ENCODE measurements at regions not wholly inside any gene's neighbourhood (a gene's known extent, or its start where the extent isn't known, plus 50 kb on each side); places are given as distances from the start of the nearest gene placed in this dataset.

- no peaks in the 10 kb centered on the region for H3K4me1 Mint-ChIP-seq (ENCODE audit: low read depth in 2 of 2)
- no peaks in the 10 kb centered on the region for H3K27me3 Mint-ChIP-seq
- ATAC-seq: no peak
- no peak for DNase-seq (ENCODE audit: low spot score)
- H3K9me3 Mint-ChIP-seq: peaks cover 5% of the 10 kb centered on the region
- no peak overlapping the region for H3K27ac Mint-ChIP-seq
- H3K4me3 Mint-ChIP-seq: no peak overlapping the region
- no peaks in the 10 kb centered on the region for H3K36me3 Mint-ChIP-seq
Observed at GRCh38 chr4:137083571-137084135, 448.6 kb downstream of the PCDH18 start.

- Mint-ChIP-seq H3K9me3 (peaks cover 9% of the 10 kb centered on the region), H3K27me3 (no peaks in the 10 kb centered on the region), H3K36me3 (no peaks in the 10 kb centered on the region), H3K27ac (no peak overlapping the region), H3K4me3 (no peak overlapping the region), H3K4me1 (ENCODE audit: low read depth in 2 of 2) (no peaks in the 10 kb centered on the region)
- ATAC-seq (no peak), DNase-seq (ENCODE audit: low spot score) (no peak)
Observed at GRCh38 chr4:137082061-137082460, 450.2 kb downstream of the PCDH18 start.

DNA sequence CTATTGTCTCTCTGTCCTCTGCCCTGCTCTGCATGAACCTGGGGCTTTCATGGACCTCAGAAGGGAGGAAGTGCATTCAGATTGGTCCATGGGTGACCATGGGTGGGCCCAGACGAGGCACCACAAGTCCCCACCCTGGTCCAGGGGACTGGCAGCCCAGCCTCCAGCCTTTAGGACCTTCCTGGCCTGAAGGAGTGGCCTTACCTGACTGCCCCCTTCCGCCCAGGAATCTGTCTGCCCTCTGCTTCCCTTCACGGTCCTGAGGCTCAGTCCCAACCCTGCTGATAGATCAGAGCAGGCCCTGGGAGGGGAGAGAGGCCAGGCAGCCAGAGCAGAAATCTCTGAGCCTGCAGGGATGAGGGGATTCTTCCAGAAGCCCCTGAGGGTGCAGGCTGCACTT is 455.4 kb downstream of the PCDH18 start:
- no peak overlapping the region for H3K4me3 Mint-ChIP-seq
- no peak overlapping the region for H3K27ac Mint-ChIP-seq
- DNase-seq (ENCODE audit: low spot score) (no peak), ATAC-seq (peak in 1 of 2 donors; percentile 28)
- H3K27me3 Mint-ChIP-seq: no peaks in the 10 kb centered on the region
- no peaks in the 10 kb centered on the region for H3K4me1 Mint-ChIP-seq (ENCODE audit: low read depth in 2 of 2)
- H3K36me3 Mint-ChIP-seq: no peaks in the 10 kb centered on the region
- peaks cover 20% of the 10 kb centered on the region for H3K9me3 Mint-ChIP-seq

GRCh38 chr4:137075586-137075985 is 456.7 kb downstream of the PCDH18 start:
- H3K27me3 Mint-ChIP-seq: no peaks in the 10 kb centered on the region
- peaks cover 16% of the 10 kb centered on the region for H3K9me3 Mint-ChIP-seq
- ATAC-seq (no peak), DNase-seq (ENCODE audit: low spot score) (no peak)
- H3K36me3 Mint-ChIP-seq: no peaks in the 10 kb centered on the region
- no peak overlapping the region for H3K4me3 Mint-ChIP-seq
- no peak overlapping the region for H3K27ac Mint-ChIP-seq
- H3K4me1 Mint-ChIP-seq (ENCODE audit: low read depth in 2 of 2): no peaks in the 10 kb centered on the region

GRCh38 chr4:137070614-137071013 is 461.7 kb downstream of the PCDH18 start:
- DNase-seq (ENCODE audit: low spot score) (no peak), ATAC-seq (no peak)
- H3K27me3 Mint-ChIP-seq: no peaks in the 10 kb centered on the region
- peaks cover 17% of the 10 kb centered on the region for H3K9me3 Mint-ChIP-seq
- no peaks in the 10 kb centered on the region for H3K36me3 Mint-ChIP-seq
- H3K4me3 Mint-ChIP-seq: no peak overlapping the region
- H3K27ac Mint-ChIP-seq: no peak overlapping the region
- no peaks in the 10 kb centered on the region for H3K4me1 Mint-ChIP-seq (ENCODE audit: low read depth in 2 of 2)

GRCh38 chr4:137069473-137069872 is 462.8 kb downstream of the PCDH18 start:
- Mint-ChIP-seq H3K27me3 (no peaks in the 10 kb centered on the region), H3K4me1 (ENCODE audit: low read depth in 2 of 2) (no peaks in the 10 kb centered on the region), H3K9me3 (peaks cover 20% of the 10 kb centered on the region), H3K4me3 (no peak overlapping the region), H3K27ac (no peak overlapping the region), H3K36me3 (no peaks in the 10 kb centered on the region)
- ATAC-seq (no peak), DNase-seq (ENCODE audit: low spot score) (no peak)

GRCh38 chr4:137067735-137068134 is 464.6 kb downstream of the PCDH18 start:
- H3K4me1 Mint-ChIP-seq (ENCODE audit: low read depth in 2 of 2): no peaks in the 10 kb centered on the region
- ATAC-seq: no peak
- no peaks in the 10 kb centered on the region for H3K36me3 Mint-ChIP-seq
- H3K27ac Mint-ChIP-seq: no peak overlapping the region
- peaks cover 17% of the 10 kb centered on the region for H3K9me3 Mint-ChIP-seq
- H3K27me3 Mint-ChIP-seq: no peaks in the 10 kb centered on the region
- no peak for DNase-seq (ENCODE audit: low spot score)
- H3K4me3 Mint-ChIP-seq: no peak overlapping the region

DNA sequence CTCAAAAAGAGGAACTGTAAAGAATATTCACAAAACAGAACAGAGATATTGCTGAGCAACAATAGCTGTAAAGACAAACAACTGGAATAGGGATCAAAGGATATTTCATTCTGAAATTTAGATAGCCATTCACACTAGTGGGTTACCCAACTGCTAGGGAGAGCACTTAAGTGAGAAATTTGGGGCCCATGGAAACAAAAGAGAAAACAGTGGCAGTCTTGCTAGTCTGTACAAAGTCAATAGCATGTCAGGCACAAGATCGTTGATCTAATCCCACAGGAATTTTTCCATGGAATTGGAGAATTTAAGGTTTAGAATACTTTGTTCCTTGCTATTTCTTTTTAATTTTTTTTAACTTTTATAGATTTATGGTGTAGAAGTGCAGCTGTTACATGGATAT is 467.0 kb downstream of the PCDH18 start:
- Mint-ChIP-seq H3K27me3 (no peaks in the 10 kb centered on the region), H3K9me3 (peaks cover 13% of the 10 kb centered on the region), H3K27ac (no peak overlapping the region), H3K36me3 (no peaks in the 10 kb centered on the region), H3K4me3 (no peak overlapping the region), H3K4me1 (ENCODE audit: low read depth in 2 of 2) (no peaks in the 10 kb centered on the region)
- no peak for ATAC-seq
- DNase-seq (ENCODE audit: low spot score): no peak

- Mint-ChIP-seq H3K4me1 (ENCODE audit: low read depth in 2 of 2) (no peaks in the 10 kb centered on the region), H3K9me3 (peaks cover 13% of the 10 kb centered on the region), H3K36me3 (no peaks in the 10 kb centered on the region), H3K4me3 (no peak overlapping the region), H3K27ac (no peak overlapping the region), H3K27me3 (no peaks in the 10 kb centered on the region)
- no peak for DNase-seq (ENCODE audit: low spot score)
- ATAC-seq: no peak
Observed at GRCh38 chr4:137063961-137064360, 468.3 kb downstream of the PCDH18 start.

- Mint-ChIP-seq H3K9me3 (peaks cover 19% of the 10 kb centered on the region), H3K4me1 (ENCODE audit: low read depth in 2 of 2) (no peaks in the 10 kb centered on the region), H3K27ac (no peak overlapping the region), H3K36me3 (peaks cover 10% of the 10 kb centered on the region), H3K4me3 (no peak overlapping the region), H3K27me3 (no peaks in the 10 kb centered on the region)
- no peak for DNase-seq (ENCODE audit: low spot score)
- ATAC-seq: no peak
Observed at GRCh38 chr4:137043184-137043583, 489.1 kb downstream of the PCDH18 start.

GRCh38 chr4:137039370-137039769 is 492.9 kb downstream of the PCDH18 start:
- Mint-ChIP-seq H3K27me3 (no peaks in the 10 kb centered on the region), H3K27ac (no peak overlapping the region), H3K9me3 (peaks cover 12% of the 10 kb centered on the region), H3K36me3 (peaks cover 10% of the 10 kb centered on the region), H3K4me1 (ENCODE audit: low read depth in 2 of 2) (no peaks in the 10 kb centered on the region), H3K4me3 (no peak overlapping the region)
- DNase-seq (ENCODE audit: low spot score): no peak
- no peak for ATAC-seq

DNA sequence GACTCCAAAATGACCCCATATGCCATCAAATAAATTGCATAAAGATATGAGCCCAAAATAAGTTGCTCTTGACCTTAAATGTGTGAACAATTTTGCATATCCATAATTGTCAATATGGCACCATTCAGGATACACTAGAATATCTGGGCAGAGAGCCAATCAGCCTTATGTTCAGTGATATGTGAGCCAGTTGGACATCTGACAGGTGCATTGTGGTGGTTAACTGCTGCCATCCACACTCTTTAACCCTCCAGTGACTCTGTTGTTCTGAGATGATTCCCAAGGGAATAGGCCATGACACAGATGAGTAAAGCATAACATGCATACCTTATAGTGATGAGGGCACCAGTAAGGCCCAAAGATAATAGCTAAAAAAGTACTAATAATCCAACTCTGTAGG is 500.1 kb downstream of the PCDH18 start:
- DNase-seq (ENCODE audit: low spot score): no peak
- no peak for ATAC-seq
- no peak overlapping the region for H3K27ac Mint-ChIP-seq
- no peaks in the 10 kb centered on the region for H3K4me1 Mint-ChIP-seq (ENCODE audit: low read depth in 2 of 2)
- no peaks in the 10 kb centered on the region for H3K27me3 Mint-ChIP-seq
- H3K4me3 Mint-ChIP-seq: no peak overlapping the region
- H3K36me3 Mint-ChIP-seq: peaks cover 6% of the 10 kb centered on the region
- peaks cover 16% of the 10 kb centered on the region for H3K9me3 Mint-ChIP-seq

- no peak overlapping the region for H3K27ac Mint-ChIP-seq
- H3K9me3 Mint-ChIP-seq: peaks cover 21% of the 10 kb centered on the region
- no peak for DNase-seq (ENCODE audit: low spot score)
- no peak overlapping the region for H3K4me3 Mint-ChIP-seq
- ATAC-seq: no peak
- no peaks in the 10 kb centered on the region for H3K27me3 Mint-ChIP-seq
- H3K36me3 Mint-ChIP-seq: peaks cover 6% of the 10 kb centered on the region
- H3K4me1 Mint-ChIP-seq (ENCODE audit: low read depth in 2 of 2): no peaks in the 10 kb centered on the region
Observed at GRCh38 chr4:137029026-137029425, 503.3 kb downstream of the PCDH18 start.

- Mint-ChIP-seq H3K36me3 (peaks cover 4% of the 10 kb centered on the region), H3K27me3 (no peaks in the 10 kb centered on the region), H3K27ac (no peak overlapping the region), H3K4me1 (ENCODE audit: low read depth in 2 of 2) (no peaks in the 10 kb centered on the region), H3K4me3 (no peak overlapping the region), H3K9me3 (peaks cover 14% of the 10 kb centered on the region)
- ATAC-seq (no peak), DNase-seq (ENCODE audit: low spot score) (no peak)
Observed at GRCh38 chr4:137025484-137026059, 506.7 kb downstream of the PCDH18 start.

All from natural killer cell treated with Interleukin-12 subunit alpha and Interleukin-12 subunit beta and Interleukin-15 and Interleukin-18, amount 100 ng/mL, for 72 hours (primary cell).